GM10248 (cell line): ENCODE measurements at regions not wholly inside any gene's neighbourhood (a gene's known extent, or its start where the extent isn't known, plus 50 kb on each side); places are given as distances from the start of the nearest gene placed in this dataset.
"Not testable (repeated sequence)": the region's sequence is repeated elsewhere in the genome, so short reads cannot be mapped to it uniquely, and the experiment has no call there.

Source experiments
- CTCF ChIA-PET: fragments of 300-600 bp; sonication (Branson Sonifier 250); formaldehyde crosslinking; extraction: SDS; loops from one replicate; lab custom pipeline; 2021; ENCODE audit warnings: antibody characterized with exemption; lab: Yijun Ruan, JAX
- POLR2A ChIA-PET: fragments of 350-650 bp; sonication (Branson Sonifier 250); formaldehyde crosslinking; extraction: SDS; loops from one replicate; lab custom pipeline; 2020; ENCODE audit warnings: antibody characterized with exemption; lab: Yijun Ruan, JAX
- DNase-seq: peaks from one replicate; pipeline ENCODE4 v3.0.0; 2012; ENCODE audit errors: extremely low spot score
- CTCF ChIP-seq: IDR thresholded peaks from 2 replicates; pipeline ENCODE4 v1.5.1; 2012; ENCODE audit warnings: mild to moderate bottlenecking, low read depth; ENCODE audit errors: extremely low read depth, missing control alignments, control extremely low read depth

GRCh38 chr2:13414897-13415296, 698.2 kb downstream of the TRIB2 start:
- POLR2A ChIA-PET = no interaction called here

GRCh38 chr2:13433954-13434353, 717.2 kb downstream of the TRIB2 start:
- TF ChIP-seq CTCF = no peak
- CTCF ChIA-PET = interaction anchor here (1.3 kb wide), 1 partner anchor 11 kb away, joined by 3 read pairs; no protein-coding TSS in a partner anchor
- POLR2A ChIA-PET = no interaction called here
- no peak for DNase-seq

More at GRCh38 chr2:13414897-13415296, 698.2 kb downstream of the TRIB2 start:
- CTCF ChIA-PET = interaction anchor here (0.9 kb wide), 1 partner anchor 12 kb away, joined by 3 read pairs; no protein-coding TSS in a partner anchor
- DNase-seq = no peak
- no peak for TF ChIP-seq CTCF

GRCh38 chr2:13443554-13444261, 727.0 kb downstream of the TRIB2 start:
- POLR2A ChIA-PET, DNase-seq, CTCF ChIA-PET: not testable (repeated sequence)

- TF ChIP-seq CTCF = no peak
- ChIA-PET CTCF (interaction anchor here (1.0 kb wide), 1 partner anchor 72 kb away, joined by 3 read pairs; no protein-coding TSS in a partner anchor), POLR2A (no interaction called here)
- DNase-seq = no peak
These were observed 745.7 kb downstream of the TRIB2 start for GRCh38 chr2:13462464-13462863.

- TF ChIP-seq CTCF = no peak
- ChIA-PET CTCF (no interaction called here), POLR2A (no interaction called here)
- no peak for DNase-seq
These were observed 749.3 kb downstream of the TRIB2 start for GRCh38 chr2:13466076-13466475.

GRCh38 chr2:13474538-13474937, 757.8 kb downstream of the TRIB2 start:
- no peak for TF ChIP-seq CTCF
- POLR2A ChIA-PET = no interaction called here
- no peak for DNase-seq
- CTCF ChIA-PET = interaction anchor here (1.1 kb wide), 1 partner anchor 88 kb away, joined by 3 read pairs; no protein-coding TSS in a partner anchor

- ChIA-PET CTCF (no interaction called here), POLR2A (no interaction called here)
- TF ChIP-seq CTCF = no peak
- DNase-seq = no peak
These were observed 763.3 kb downstream of the TRIB2 start for GRCh38 chr2:13480057-13480456.
